Panc1 (cell line): ENCODE measurements at regions not wholly inside any gene's neighbourhood (a gene's known extent, or its start where the extent isn't known, plus 50 kb on each side); places are given as distances from the start of the nearest gene placed in this dataset.

Experiments used
- ATAC-seq: fragments of 200-7000 bp; cut with Tn5 transposase; 2 replicates; pipeline ENCODE4 v1.9.1; 2020; ENCODE audit warnings: mild to moderate bottlenecking, moderate library complexity
- BruUV-seq: library from RNA; stranded (reverse); fragments of 400-500 nt; replicated peaks from 2 replicates; lab custom pipeline; 2021; lab: Mats Ljungman, UMichigan
- CTCF ChIA-PET: fragments of 300-600 bp; sonication (Branson Sonifier 250); formaldehyde crosslinking; loops from one replicate; lab custom pipeline; 2022; ENCODE audit warnings: antibody characterized with exemption; lab: Charles Lee
- POLR2A ChIA-PET: fragments of 300-600 bp; sonication (Branson Sonifier 250); formaldehyde crosslinking; loops from one replicate; lab custom pipeline; 2022; ENCODE audit warnings: antibody characterized with exemption; lab: Charles Lee
- DNase-seq: peaks from one replicate; pipeline ENCODE4 v3.0.0-alpha.2; 2010; ENCODE audit warnings: low read depth, low spot score
- H3K27ac ChIP-seq: 2 replicates; pipeline ENCODE4 v1.5.1; 2011; ENCODE audit warnings: mild to moderate bottlenecking, low read length, inconsistent platforms
- H3K27me3 ChIP-seq: fragments of 200-500 bp; sonication (Bioruptor generic); 2 replicates; pipeline ENCODE4 v1.6.0; 2014; ENCODE audit warnings: low read length, inconsistent platforms; ENCODE audit not compliant: control insufficient read depth, insufficient read depth
- H3K36me3 ChIP-seq: fragments of 200-500 bp; sonication (Bioruptor generic); 2 replicates; pipeline ENCODE4 v1.5.1; 2014; ENCODE audit warnings: inconsistent platforms, mild to moderate bottlenecking, low read length, moderate library complexity; ENCODE audit not compliant: control insufficient read depth, insufficient read depth
- H3K4me1 ChIP-seq: 2 replicates; pipeline ENCODE4 v1.5.1; 2011; ENCODE audit warnings: inconsistent platforms, mild to moderate bottlenecking, low read length, moderate library complexity; ENCODE audit not compliant: control insufficient read depth, insufficient read depth
- H3K4me3 ChIP-seq, 2 experiments: 2 replicates each; pipeline ENCODE4 v1.5.1; 2011 to 2012; ENCODE audit warnings: low read depth in 2 of 2, low read length in 2 of 2, mild to moderate bottlenecking in 2 of 2, inconsistent platforms in 1 of 2, moderate library complexity in 1 of 2
- H3K9me3 ChIP-seq: fragments of 200-500 bp; sonication (Bioruptor generic); 2 replicates; pipeline ENCODE4 v1.5.1; 2014; ENCODE audit warnings: low read depth, mild to moderate bottlenecking, inconsistent platforms, low read length, moderate library complexity; ENCODE audit not compliant: control insufficient read depth, insufficient read depth
- CTCF ChIP-seq: fragments of 450-650 bp; IDR thresholded peaks from 2 replicates; pipeline ENCODE4 v1.5.1; 2017; ENCODE audit warnings: mild to moderate bottlenecking
- POLR2AphosphoS5 ChIP-seq: IDR thresholded peaks from 2 replicates; pipeline ENCODE4 v1.6.1; 2012; ENCODE audit warnings: mild to moderate bottlenecking, low read depth, low read length, moderate library complexity
- REST ChIP-seq, 2 experiments: IDR thresholded peaks; 2 replicates each; pipeline ENCODE4 v1.6.1; 2011 to 2012; ENCODE audit warnings: low read depth in 2 of 2, control low read depth in 1 of 2, low read length in 1 of 2, mild to moderate bottlenecking in 1 of 2, moderate library complexity in 1 of 2; ENCODE audit not compliant: insufficient read depth in 1 of 2
- SIN3A ChIP-seq: IDR thresholded peaks from 2 replicates; pipeline ENCODE4 v1.6.1; 2012; ENCODE audit warnings: low read depth, mild to moderate bottlenecking, low read length, moderate library complexity, borderline replicate concordance; ENCODE audit not compliant: insufficient read depth
- TCF7L2 ChIP-seq: IDR thresholded peaks from 2 replicates; pipeline ENCODE4 v1.6.1; 2011; ENCODE audit warnings: mild to moderate bottlenecking, low read depth, low read length, inconsistent platforms
- in situ Hi-C: cut with HindIII; loops from 2 replicates; pipeline ENCODE4 v1.10.0; 2016; ENCODE audit warnings: low sequenced_read_pairs, low pct_unique_long_range_greater_than_20kb
- intact Hi-C: fragments of 100-400 bp; cut with micrococcal nuclease; formaldehyde crosslinking; loops from one replicate; pipeline ENCODE4 v1.10.0; 2022; ENCODE audit not compliant: unreplicated experiment

DNA sequence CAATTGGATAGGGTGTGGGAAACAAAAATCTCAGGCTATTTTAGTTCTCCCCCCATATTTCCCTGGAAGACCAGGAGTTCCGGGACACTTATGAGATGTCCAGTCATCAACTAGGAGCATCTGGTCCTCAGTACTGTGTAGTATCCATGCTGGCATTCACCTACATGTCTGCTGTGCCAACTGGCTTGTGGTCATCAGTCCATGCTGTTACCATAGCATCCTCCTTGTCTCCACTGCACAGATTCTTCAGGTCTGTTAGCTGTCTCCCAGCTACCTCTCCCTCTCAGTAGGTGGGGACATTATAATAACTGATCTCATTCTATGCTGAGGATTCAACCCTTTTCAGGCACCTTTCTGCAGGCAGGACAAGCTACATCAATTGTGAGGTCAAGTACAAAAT lies 302.9 kb downstream of the BARHL2 start:
- ChIA-PET POLR2A (no interaction called here), CTCF (no interaction called here)
- in situ Hi-C loops, result no loop called here
- no peak for DNase-seq
- no peaks in the 10 kb centered on the region for H3K27me3 ChIP-seq
- H3K4me1 ChIP-seq, result no peaks in the 10 kb centered on the region
- H3K27ac ChIP-seq, result no peak overlapping the region
- TF ChIP-seq REST (IDR thresholded peaks at IDR 0.05; ENCODE audit: insufficient read depth in 1 of 2, low read depth in 2 of 2, low read length in 1 of 2) (no peak), CTCF (no peak), TCF7L2 (no peak), POLR2AphosphoS5 (no peak), SIN3A (no peak)
- ATAC-seq, result no peak
- H3K36me3 ChIP-seq, result no peaks in the 10 kb centered on the region
- no peak overlapping the region for H3K4me3 ChIP-seq
- H3K9me3 ChIP-seq, result no peaks in the 10 kb centered on the region
- no TSS peak for BruUV-seq
- intact Hi-C loops, result no loop called here

GRCh38 chr1:90413519-90413918 lies 303.6 kb downstream of the BARHL2 start:
- TF ChIP-seq CTCF (no peak), SIN3A (no peak), TCF7L2 (no peak), POLR2AphosphoS5 (no peak)
- no peak for DNase-seq
- no peaks in the 10 kb centered on the region for H3K27me3 ChIP-seq
- intact Hi-C loops, result no loop called here
- POLR2A ChIA-PET, result no interaction called here
- no peak overlapping the region for H3K4me3 ChIP-seq
- H3K36me3 ChIP-seq, result no peaks in the 10 kb centered on the region
- CTCF ChIA-PET, result no interaction called here
- BruUV-seq, result no TSS peak
- no peak for ATAC-seq
- H3K4me1 ChIP-seq, result no peaks in the 10 kb centered on the region
- no peak overlapping the region for H3K27ac ChIP-seq
- H3K9me3 ChIP-seq, result no peaks in the 10 kb centered on the region
- in situ Hi-C loops, result no loop called here
